ENCODE measurements at regions not wholly inside any gene's neighbourhood (a gene's known extent, or its start where the extent isn't known, plus 50 kb on each side); places are given as distances from the start of the nearest gene placed in this dataset.
A peak's percentile ranks its signal among the peaks of the same experiment; 100 is the strongest.

DNA sequence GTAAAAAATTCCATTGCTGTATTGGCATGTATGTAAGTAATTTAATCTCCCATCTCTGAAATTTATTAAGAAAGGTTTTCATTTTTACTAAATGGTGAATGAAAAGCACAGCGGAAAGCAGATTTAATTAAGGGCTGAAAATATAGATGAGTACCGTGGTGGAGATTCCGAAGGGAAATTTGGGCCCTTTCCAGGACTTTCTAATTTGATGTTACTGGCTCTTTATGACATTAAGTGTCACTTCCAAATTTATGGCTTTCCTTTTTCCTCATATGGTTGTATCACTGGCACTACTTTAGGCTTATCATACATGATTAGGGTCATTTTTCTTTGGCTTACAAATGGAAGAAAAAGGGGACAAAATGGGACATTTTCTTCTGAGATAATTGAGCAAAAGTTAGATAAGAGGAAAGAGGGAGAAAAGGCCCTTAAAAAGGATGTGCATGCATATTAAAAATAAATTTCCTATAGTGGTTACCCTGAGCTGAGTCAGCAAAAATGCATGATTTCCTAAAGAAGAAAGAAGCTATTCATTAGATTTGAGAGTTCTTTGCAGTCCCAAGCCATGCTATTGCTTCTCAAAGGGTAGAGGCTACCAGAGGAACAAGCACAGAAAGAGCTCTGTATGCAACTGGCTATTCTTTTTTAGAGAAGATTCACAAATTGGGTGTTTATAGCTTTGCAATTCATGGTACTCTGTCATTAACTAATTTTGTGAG lies 74.9 kb upstream of the CNIH3 start:
- Mint-ChIP-seq H3K9me3 (peaks cover 0 to 3% (median 0%) of the 10 kb centered on the region in 11 donors), H3K36me3 (no peaks in the 10 kb centered on the region), H3K27me3 (peaks cover 9 to 31% (median 15%) of the 10 kb centered on the region in 5 donors), H3K27ac (no peak overlapping the region), H3K4me3 (no peak overlapping the region), H3K4me1 (peaks cover 0 to 23% (median 5%) of the 10 kb centered on the region in 7 donors)
- DNase-seq (no peak), ATAC-seq (no peak)
- intact Hi-C loops (cut with micrococcal nuclease): loop anchor here in 1 of 2 donors (5.0 kb wide), 1 partner anchor 81 kb away; no protein-coding TSS in a partner anchor
- CTCF ChIA-PET: no interaction called here
- POLR2A ChIA-PET: no interaction called here
- H3K4me3 ChIP-seq (ENCODE audit: low read length): no peak overlapping the region
- no peaks in the 10 kb centered on the region for H3K9me3 ChIP-seq (ENCODE audit: control insufficient read depth in 2 of 3, low read length in 3 of 3)
- H3K27ac ChIP-seq (ENCODE audit: low read depth, low read length): no peak overlapping the region
- H3K36me3 ChIP-seq (ENCODE audit: control insufficient read depth in 2 of 3, insufficient read depth in 3 of 3, low read length in 3 of 3): no peaks in the 10 kb centered on the region
- no peaks in the 10 kb centered on the region for H3K4me1 ChIP-seq (ENCODE audit: control insufficient read depth in 2 of 2, insufficient read depth in 2 of 2, low read length in 2 of 2)
- H3K27me3 ChIP-seq (ENCODE audit: control insufficient read depth in 2 of 2, insufficient read depth in 2 of 2, low read length in 2 of 2): no peaks in the 10 kb centered on the region

GRCh38 chr1:224541901-224542630 lies 74.1 kb upstream of the CNIH3 start:
- ChIA-PET CTCF (no interaction called here), POLR2A (no interaction called here)
- no peak overlapping the region for H3K4me3 ChIP-seq (ENCODE audit: low read length)
- DNase-seq: no peak
- no peaks in the 10 kb centered on the region for H3K36me3 Mint-ChIP-seq
- peaks cover 0 to 3% (median 0%) of the 10 kb centered on the region in 11 donors for H3K9me3 Mint-ChIP-seq
- no peaks in the 10 kb centered on the region for H3K9me3 ChIP-seq (ENCODE audit: control insufficient read depth in 2 of 3, low read length in 3 of 3)
- H3K27me3 Mint-ChIP-seq: peaks cover 9 to 30% (median 15%) of the 10 kb centered on the region in 5 donors
- no peak overlapping the region for H3K4me3 Mint-ChIP-seq
- H3K27me3 ChIP-seq (ENCODE audit: control insufficient read depth in 2 of 2, insufficient read depth in 2 of 2, low read length in 2 of 2): no peaks in the 10 kb centered on the region
- H3K4me1 ChIP-seq (ENCODE audit: control insufficient read depth in 2 of 2, insufficient read depth in 2 of 2, low read length in 2 of 2): no peaks in the 10 kb centered on the region
- no peak for ATAC-seq
- intact Hi-C loops (cut with micrococcal nuclease): loop anchor here in 1 of 2 donors (5.0 kb wide), 1 partner anchor 80 kb away; no protein-coding TSS in a partner anchor
- peaks cover 0 to 23% (median 5%) of the 10 kb centered on the region in 7 donors for H3K4me1 Mint-ChIP-seq
- no peaks in the 10 kb centered on the region for H3K36me3 ChIP-seq (ENCODE audit: control insufficient read depth in 2 of 3, insufficient read depth in 3 of 3, low read length in 3 of 3)
- no peak overlapping the region for H3K27ac ChIP-seq (ENCODE audit: low read depth, low read length)
- no peak overlapping the region for H3K27ac Mint-ChIP-seq

GRCh38 chr1:224542783-224543440 lies 73.2 kb upstream of the CNIH3 start:
- Mint-ChIP-seq H3K36me3 (no peaks in the 10 kb centered on the region), H3K4me1 (peaks cover 0 to 23% (median 5%) of the 10 kb centered on the region in 7 donors), H3K27ac (peak overlapping the region in 1 of 9 donors; percentile 62), H3K9me3 (peaks cover 0 to 3% (median 0%) of the 10 kb centered on the region in 11 donors), H3K4me3 (peak overlapping the region in 1 of 10 donors; percentile 46), H3K27me3 (peaks cover 9 to 23% (median 15%) of the 10 kb centered on the region in 5 donors)
- intact Hi-C loops (cut with micrococcal nuclease): loop anchor here in 1 of 2 donors (5.0 kb wide), 1 partner anchor 79 kb away; no protein-coding TSS in a partner anchor
- CTCF ChIA-PET: no interaction called here
- Histone ChIP-seq H3K4me3 (ENCODE audit: low read length) (no peak overlapping the region), H3K9me3 (ENCODE audit: control insufficient read depth in 2 of 3, low read length in 3 of 3) (no peaks in the 10 kb centered on the region), H3K27ac (ENCODE audit: low read depth, low read length) (no peak overlapping the region), H3K36me3 (ENCODE audit: control insufficient read depth in 2 of 3, insufficient read depth in 3 of 3, low read length in 3 of 3) (no peaks in the 10 kb centered on the region), H3K4me1 (ENCODE audit: control insufficient read depth in 2 of 2, insufficient read depth in 2 of 2, low read length in 2 of 2) (no peaks in the 10 kb centered on the region), H3K27me3 (ENCODE audit: control insufficient read depth in 2 of 2, insufficient read depth in 2 of 2, low read length in 2 of 2) (no peaks in the 10 kb centered on the region)
- ATAC-seq (peak; percentile 92), DNase-seq (peak in 1 of 9 donors; percentile 24)
- POLR2A ChIA-PET: interaction anchor here (0.6 kb wide), 1 partner anchor 36 kb away, joined by 5 read pairs; no protein-coding TSS in a partner anchor

- ChIA-PET CTCF (no interaction called here), POLR2A (interaction anchor here (0.6 kb wide), 1 partner anchor 37 kb away, joined by 5 read pairs; no protein-coding TSS in a partner anchor)
- H3K4me1 Mint-ChIP-seq: peaks cover 0 to 23% (median 5%) of the 10 kb centered on the region in 7 donors
- no peak for ATAC-seq
- intact Hi-C loops (cut with micrococcal nuclease): loop anchor here in 1 of 2 donors (5.0 kb wide), 1 partner anchor 79 kb away; no protein-coding TSS in a partner anchor
- Histone ChIP-seq H3K27me3 (ENCODE audit: control insufficient read depth in 2 of 2, insufficient read depth in 2 of 2, low read length in 2 of 2) (no peaks in the 10 kb centered on the region), H3K4me3 (ENCODE audit: low read length) (no peak overlapping the region), H3K27ac (ENCODE audit: low read depth, low read length) (no peak overlapping the region), H3K36me3 (ENCODE audit: control insufficient read depth in 2 of 3, insufficient read depth in 3 of 3, low read length in 3 of 3) (no peaks in the 10 kb centered on the region), H3K9me3 (ENCODE audit: control insufficient read depth in 2 of 3, low read length in 3 of 3) (no peaks in the 10 kb centered on the region), H3K4me1 (ENCODE audit: control insufficient read depth in 2 of 2, insufficient read depth in 2 of 2, low read length in 2 of 2) (no peaks in the 10 kb centered on the region)
- peaks cover 0 to 3% (median 0%) of the 10 kb centered on the region in 11 donors for H3K9me3 Mint-ChIP-seq
- no peaks in the 10 kb centered on the region for H3K36me3 Mint-ChIP-seq
- H3K27me3 Mint-ChIP-seq: peaks cover 9 to 21% (median 15%) of the 10 kb centered on the region in 5 donors
- no peak overlapping the region for H3K4me3 Mint-ChIP-seq
- no peak for DNase-seq
- no peak overlapping the region for H3K27ac Mint-ChIP-seq
These were observed 72.7 kb upstream of the CNIH3 start for GRCh38 chr1:224543453-224543852.

GRCh38 chr1:224544346-224545110 lies 71.6 kb upstream of the CNIH3 start:
- CTCF ChIA-PET: interaction anchor here (0.6 to 0.8 kb wide), 2 partner anchors 29 to 71 kb away, joined by 3 to 4 read pairs; no protein-coding TSS in a partner anchor
- ATAC-seq: no peak
- Histone ChIP-seq H3K27me3 (ENCODE audit: control insufficient read depth in 2 of 2, insufficient read depth in 2 of 2, low read length in 2 of 2) (no peaks in the 10 kb centered on the region), H3K4me1 (ENCODE audit: control insufficient read depth in 2 of 2, insufficient read depth in 2 of 2, low read length in 2 of 2) (no peaks in the 10 kb centered on the region), H3K9me3 (ENCODE audit: control insufficient read depth in 2 of 3, low read length in 3 of 3) (no peaks in the 10 kb centered on the region), H3K36me3 (ENCODE audit: control insufficient read depth in 2 of 3, insufficient read depth in 3 of 3, low read length in 3 of 3) (no peaks in the 10 kb centered on the region), H3K27ac (ENCODE audit: low read depth, low read length) (no peak overlapping the region), H3K4me3 (ENCODE audit: low read length) (no peak overlapping the region)
- Mint-ChIP-seq H3K36me3 (no peaks in the 10 kb centered on the region), H3K27me3 (peaks cover 4 to 14% (median 6%) of the 10 kb centered on the region in 5 donors), H3K27ac (no peak overlapping the region), H3K4me3 (no peak overlapping the region), H3K9me3 (peaks cover 0 to 3% (median 0%) of the 10 kb centered on the region in 11 donors), H3K4me1 (peaks cover 0 to 23% (median 5%) of the 10 kb centered on the region in 7 donors)
- DNase-seq: no peak
- intact Hi-C loops (cut with micrococcal nuclease): loop anchor here in 1 of 2 donors (5.0 kb wide), 1 partner anchor 78 kb away; no protein-coding TSS in a partner anchor
- POLR2A ChIA-PET: no interaction called here

DNA sequence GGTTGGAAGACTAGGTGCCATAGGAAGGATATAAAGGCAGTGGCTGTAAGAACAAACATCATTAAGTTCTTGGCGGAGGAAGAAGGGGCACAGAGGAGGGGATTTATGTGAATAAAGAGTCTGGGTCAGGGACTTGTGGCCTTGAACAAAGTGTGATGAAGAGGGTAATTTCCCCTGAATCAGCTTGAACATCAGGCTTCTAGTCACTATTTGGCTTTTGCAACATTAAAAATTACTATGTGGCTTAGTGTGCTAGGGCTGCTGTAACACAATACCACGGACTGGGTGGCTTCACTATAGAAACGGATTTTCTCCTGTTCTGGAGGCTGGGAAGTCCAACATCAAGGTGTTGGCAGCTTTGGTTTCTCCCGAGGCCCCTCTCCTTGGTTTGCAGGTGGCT lies 70.5 kb upstream of the CNIH3 start:
- peaks cover 0 to 23% (median 5%) of the 10 kb centered on the region in 7 donors for H3K4me1 Mint-ChIP-seq
- ChIA-PET CTCF (interaction anchor here (0.8 kb wide), 1 partner anchor 30 kb away, joined by 3 read pairs; no protein-coding TSS in a partner anchor), POLR2A (no interaction called here)

More for the DNA sequence above, 70.5 kb upstream of the CNIH3 start:
- Mint-ChIP-seq H3K27me3 (peaks cover 0 to 5% (median 0%) of the 10 kb centered on the region in 5 donors), H3K4me3 (no peak overlapping the region), H3K36me3 (no peaks in the 10 kb centered on the region), H3K9me3 (peaks cover 0 to 3% (median 0%) of the 10 kb centered on the region in 11 donors), H3K27ac (no peak overlapping the region)
- intact Hi-C loops (cut with micrococcal nuclease): no loop called here
- Histone ChIP-seq H3K4me3 (ENCODE audit: low read length) (no peak overlapping the region), H3K27me3 (ENCODE audit: control insufficient read depth in 2 of 2, insufficient read depth in 2 of 2, low read length in 2 of 2) (no peaks in the 10 kb centered on the region), H3K4me1 (ENCODE audit: control insufficient read depth in 2 of 2, insufficient read depth in 2 of 2, low read length in 2 of 2) (no peaks in the 10 kb centered on the region), H3K9me3 (ENCODE audit: control insufficient read depth in 2 of 3, low read length in 3 of 3) (no peaks in the 10 kb centered on the region), H3K36me3 (ENCODE audit: control insufficient read depth in 2 of 3, insufficient read depth in 3 of 3, low read length in 3 of 3) (no peaks in the 10 kb centered on the region), H3K27ac (ENCODE audit: low read depth, low read length) (no peak overlapping the region)
- ATAC-seq (no peak), DNase-seq (no peak)

Data from naive thymus-derived CD4-positive, alpha-beta T cell (primary cell).